T-helper 17 cell (primary cell): ENCODE measurements at regions not wholly inside any gene's neighbourhood (a gene's known extent, or its start where the extent isn't known, plus 50 kb on each side); places are given as distances from the start of the nearest gene placed in this dataset.

Source experiments
- ATAC-seq: fragments of 150-1000 bp; cut with Tn5 transposase; 2 replicates; pipeline ENCODE4 v1.10.0; 2021; ENCODE audit warnings: mild to moderate bottlenecking, moderate library complexity
- DNase-seq, 3 donors: peaks; one replicate each; pipeline versions ENCODE4 v3.0.0 to v3.0.0-alpha.2; 2020 to 2021
- H3K9me3 ChIP-seq: one replicate; pipeline ENCODE4 v1.7.0; 2013; ENCODE audit warnings: low read length, mild to moderate bottlenecking; ENCODE audit not compliant: control insufficient read depth, poor library complexity, severe bottlenecking
- H3K27ac Mint-ChIP-seq: one replicate; pipeline ENCODE4 v1.8.0; 2022; ENCODE audit warnings: mild to moderate bottlenecking, moderate library complexity, mixed read lengths
- H3K27me3 Mint-ChIP-seq: one replicate; pipeline ENCODE4 v1.8.0; 2022; ENCODE audit warnings: mixed read lengths
- H3K36me3 Mint-ChIP-seq: one replicate; pipeline ENCODE4 v1.8.0; 2022; ENCODE audit warnings: low read depth, mixed read lengths
- H3K4me1 Mint-ChIP-seq: one replicate; pipeline ENCODE4 v1.8.0; 2022; ENCODE audit warnings: mild to moderate bottlenecking, mixed read lengths
- H3K4me3 Mint-ChIP-seq: one replicate; pipeline ENCODE4 v1.8.0; 2022; ENCODE audit warnings: mild to moderate bottlenecking, moderate library complexity, mixed read lengths

GRCh38 chr15:69551391-69552056 is 98.9 kb downstream of the RPLP1 start:
- peaks cover 2% of the 10 kb centered on the region for H3K4me1 Mint-ChIP-seq
- H3K27ac Mint-ChIP-seq: no peak overlapping the region

GRCh38 chr15:69552057-69552815 is 99.6 kb downstream of the RPLP1 start:
- DNase-seq: no peak
- Mint-ChIP-seq H3K27ac (no peak overlapping the region), H3K4me1 (peaks cover 2% of the 10 kb centered on the region), H3K27me3 (peaks cover 24% of the 10 kb centered on the region), H3K4me3 (no peak overlapping the region), H3K36me3 (peaks cover 2% of the 10 kb centered on the region)
- ATAC-seq: no peak
- H3K9me3 ChIP-seq: no peaks in the 10 kb centered on the region

More at GRCh38 chr15:69551391-69552056, 98.9 kb downstream of the RPLP1 start:
- DNase-seq: no peak
- no peak for ATAC-seq
- H3K9me3 ChIP-seq: no peaks in the 10 kb centered on the region
- Mint-ChIP-seq H3K4me3 (no peak overlapping the region), H3K27me3 (peaks cover 24% of the 10 kb centered on the region), H3K36me3 (peaks cover 2% of the 10 kb centered on the region)

DNA sequence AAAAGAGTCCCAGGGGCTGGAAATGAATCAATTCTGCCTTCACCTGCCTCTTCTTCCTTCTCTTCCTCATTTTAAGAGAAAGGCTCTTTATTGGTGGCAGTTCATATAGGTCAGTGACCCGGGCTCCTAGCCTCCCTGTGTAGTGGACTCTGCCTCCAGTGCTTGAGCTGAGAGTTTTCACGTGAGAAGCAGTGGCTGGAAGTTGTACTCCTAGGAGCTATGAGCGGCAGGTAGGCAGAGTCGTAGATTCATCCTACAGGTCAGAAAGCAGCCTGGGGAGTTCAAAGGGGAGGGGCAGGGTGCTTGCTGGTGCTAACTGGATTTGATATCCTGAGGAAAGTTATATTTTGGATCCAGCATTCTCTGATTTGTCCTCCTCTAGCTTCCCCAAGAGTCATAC is 101.1 kb downstream of the RPLP1 start:
- Mint-ChIP-seq H3K27me3 (peaks cover 18% of the 10 kb centered on the region), H3K27ac (no peak overlapping the region)

DNA sequence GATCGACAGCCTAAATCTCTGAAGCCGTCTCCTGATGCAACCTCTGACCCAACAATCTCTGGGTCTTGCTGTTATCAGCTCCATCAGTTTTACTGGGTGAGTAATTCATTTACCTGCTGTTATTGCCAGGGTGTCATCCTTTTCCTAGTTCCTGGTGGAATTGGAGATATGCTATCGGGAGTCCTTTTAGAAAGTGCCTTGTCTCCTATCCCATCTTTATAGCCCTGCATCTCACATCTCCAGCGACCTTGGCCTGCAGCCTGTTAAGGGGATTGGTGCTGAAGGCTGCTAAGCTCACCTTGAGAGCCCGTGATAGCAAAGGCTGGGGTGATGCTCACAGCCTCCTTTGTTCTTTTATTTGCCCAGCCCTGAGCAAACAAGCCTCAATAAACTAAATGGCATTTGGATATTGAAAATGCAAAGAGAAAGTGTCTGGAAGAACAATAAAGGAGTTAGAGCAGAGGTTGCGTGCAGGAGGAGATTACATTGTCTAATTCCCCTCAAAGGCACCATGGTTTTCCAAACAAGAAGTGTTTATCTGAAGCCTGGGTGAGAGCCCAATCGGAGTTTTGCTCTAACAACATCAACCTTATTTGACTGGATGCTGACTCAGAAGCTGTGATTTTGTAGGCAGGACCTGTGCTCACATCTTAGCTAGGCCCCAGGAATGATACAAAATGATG is 101.8 kb downstream of the RPLP1 start:
- H3K4me1 Mint-ChIP-seq: no peaks in the 10 kb centered on the region
- peaks cover 10% of the 10 kb centered on the region for H3K27me3 Mint-ChIP-seq
- H3K27ac Mint-ChIP-seq: no peak overlapping the region
- H3K36me3 Mint-ChIP-seq: no peaks in the 10 kb centered on the region
- H3K9me3 ChIP-seq: no peaks in the 10 kb centered on the region
- DNase-seq: no peak
- no peak for ATAC-seq
- no peak overlapping the region for H3K4me3 Mint-ChIP-seq

More for the DNA sequence above, 101.1 kb downstream of the RPLP1 start:
- Mint-ChIP-seq H3K4me3 (no peak overlapping the region), H3K36me3 (no peaks in the 10 kb centered on the region), H3K4me1 (no peaks in the 10 kb centered on the region)
- no peaks in the 10 kb centered on the region for H3K9me3 ChIP-seq
- no peak for ATAC-seq
- no peak for DNase-seq

GRCh38 chr15:69555080-69555479 is 102.5 kb downstream of the RPLP1 start:
- ATAC-seq: no peak
- no peaks in the 10 kb centered on the region for H3K36me3 Mint-ChIP-seq
- no peaks in the 10 kb centered on the region for H3K4me1 Mint-ChIP-seq

DNA sequence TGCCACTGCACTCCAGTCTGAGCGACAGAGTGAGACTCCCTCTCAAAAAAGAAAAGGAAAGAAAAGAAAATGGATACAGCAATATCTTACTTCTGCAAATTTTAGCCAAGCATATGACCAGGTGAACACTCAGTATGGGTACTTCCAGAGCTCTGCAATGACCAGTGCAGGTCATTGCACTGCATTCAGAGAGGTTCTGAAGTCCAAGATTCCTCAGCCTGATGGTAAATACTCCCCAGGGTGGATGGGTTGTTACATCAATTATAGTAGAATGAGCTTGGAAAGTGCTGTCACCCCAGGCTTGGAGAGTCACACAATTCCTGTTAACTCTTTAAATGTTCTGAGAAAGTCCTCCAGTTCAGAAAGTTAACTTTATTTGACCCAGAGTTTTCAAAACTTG is 103.7 kb downstream of the RPLP1 start:
- DNase-seq (no peak), ATAC-seq (no peak)
- Mint-ChIP-seq H3K27ac (no peak overlapping the region), H3K4me3 (no peak overlapping the region), H3K27me3 (peaks cover 2% of the 10 kb centered on the region), H3K4me1 (no peaks in the 10 kb centered on the region), H3K36me3 (no peaks in the 10 kb centered on the region)
- no peaks in the 10 kb centered on the region for H3K9me3 ChIP-seq

More at GRCh38 chr15:69555080-69555479, 102.5 kb downstream of the RPLP1 start:
- Mint-ChIP-seq H3K27ac (no peak overlapping the region), H3K27me3 (peaks cover 4% of the 10 kb centered on the region), H3K4me3 (no peak overlapping the region)
- H3K9me3 ChIP-seq: no peaks in the 10 kb centered on the region
- DNase-seq: no peak

DNA sequence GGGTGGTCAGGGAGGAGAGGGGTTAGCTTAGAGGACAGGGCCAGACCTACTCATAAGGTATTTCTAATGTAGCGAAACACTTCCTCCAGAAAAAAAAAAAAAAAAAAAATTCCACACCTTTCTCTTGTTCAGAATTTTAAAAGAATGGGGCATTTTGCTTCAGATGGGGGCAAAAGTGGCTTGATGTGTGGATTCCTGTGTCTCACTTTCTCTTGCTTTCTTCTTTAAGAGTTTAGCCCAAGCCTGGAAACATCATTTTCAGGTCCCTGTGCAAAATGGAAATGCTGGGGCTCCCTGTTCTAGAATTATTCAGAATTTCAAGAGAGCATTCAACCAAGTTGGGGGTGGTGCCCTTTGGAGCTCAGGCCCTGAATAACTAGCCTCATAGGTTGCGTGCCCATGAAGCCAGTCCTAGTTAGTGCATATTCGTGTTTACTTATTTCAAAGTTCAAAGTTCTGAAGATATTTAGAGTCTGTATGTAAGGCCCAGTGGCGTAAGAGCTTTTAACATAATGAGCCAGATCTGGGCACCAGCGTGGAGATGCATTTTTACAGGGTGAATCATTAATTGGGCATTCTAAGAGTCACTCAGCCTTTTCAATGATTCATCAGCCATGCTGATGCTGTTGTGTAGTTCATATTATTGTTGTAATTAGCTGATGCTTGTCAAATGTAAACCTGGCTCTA is 104.5 kb downstream of the RPLP1 start:
- H3K36me3 Mint-ChIP-seq: no peaks in the 10 kb centered on the region
- no peaks in the 10 kb centered on the region for H3K9me3 ChIP-seq
- peaks cover 7% of the 10 kb centered on the region for H3K27me3 Mint-ChIP-seq
- no peak overlapping the region for H3K4me3 Mint-ChIP-seq
- DNase-seq: no peak
- no peaks in the 10 kb centered on the region for H3K4me1 Mint-ChIP-seq
- ATAC-seq: no peak
- no peak overlapping the region for H3K27ac Mint-ChIP-seq

DNA sequence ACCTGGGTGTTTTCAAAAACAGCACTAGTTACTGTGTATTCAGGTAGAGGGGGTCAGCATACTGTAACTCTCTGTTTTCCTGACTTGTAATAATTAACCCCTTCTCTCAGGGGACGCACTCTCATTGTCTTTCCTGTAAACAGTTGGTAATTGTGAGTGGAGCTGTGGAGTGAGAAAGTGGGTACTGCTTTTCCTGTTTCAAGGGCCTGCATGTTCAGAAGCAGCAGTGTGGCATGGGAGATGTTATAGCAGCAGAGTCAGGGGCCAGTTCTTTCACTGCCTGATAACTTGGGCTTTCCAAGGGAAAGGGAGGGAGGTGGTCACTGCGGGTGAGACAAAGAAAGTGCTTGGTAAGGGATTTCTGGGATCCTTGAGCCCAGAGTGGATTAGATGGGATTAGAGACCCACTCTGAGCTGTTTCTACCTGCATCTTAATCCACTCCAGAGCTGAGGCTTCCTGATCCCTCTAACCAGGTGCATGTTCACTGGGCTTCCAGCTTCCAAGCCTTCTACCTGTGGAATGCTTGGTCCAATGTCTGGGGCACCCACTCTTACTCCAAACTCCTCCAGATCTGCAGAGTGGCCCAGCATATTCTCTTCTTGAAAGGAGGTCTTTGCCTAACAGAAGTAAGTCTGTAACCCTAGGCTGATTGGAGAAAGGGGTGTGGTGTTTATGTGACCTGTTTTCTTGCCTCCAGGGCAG is 105.2 kb downstream of the RPLP1 start:
- Mint-ChIP-seq H3K27me3 (peaks cover 10% of the 10 kb centered on the region), H3K4me3 (no peak overlapping the region), H3K27ac (no peak overlapping the region), H3K36me3 (no peaks in the 10 kb centered on the region), H3K4me1 (no peaks in the 10 kb centered on the region)
- ATAC-seq (no peak), DNase-seq (no peak)
- H3K9me3 ChIP-seq: no peaks in the 10 kb centered on the region

- ATAC-seq (no peak), DNase-seq (no peak)
- Mint-ChIP-seq H3K4me3 (no peak overlapping the region), H3K36me3 (no peaks in the 10 kb centered on the region), H3K27me3 (peaks cover 18% of the 10 kb centered on the region), H3K4me1 (no peaks in the 10 kb centered on the region), H3K27ac (no peak overlapping the region)
- no peaks in the 10 kb centered on the region for H3K9me3 ChIP-seq
Measured at GRCh38 chr15:69559440-69560190, 107.0 kb downstream of the RPLP1 start.

DNA sequence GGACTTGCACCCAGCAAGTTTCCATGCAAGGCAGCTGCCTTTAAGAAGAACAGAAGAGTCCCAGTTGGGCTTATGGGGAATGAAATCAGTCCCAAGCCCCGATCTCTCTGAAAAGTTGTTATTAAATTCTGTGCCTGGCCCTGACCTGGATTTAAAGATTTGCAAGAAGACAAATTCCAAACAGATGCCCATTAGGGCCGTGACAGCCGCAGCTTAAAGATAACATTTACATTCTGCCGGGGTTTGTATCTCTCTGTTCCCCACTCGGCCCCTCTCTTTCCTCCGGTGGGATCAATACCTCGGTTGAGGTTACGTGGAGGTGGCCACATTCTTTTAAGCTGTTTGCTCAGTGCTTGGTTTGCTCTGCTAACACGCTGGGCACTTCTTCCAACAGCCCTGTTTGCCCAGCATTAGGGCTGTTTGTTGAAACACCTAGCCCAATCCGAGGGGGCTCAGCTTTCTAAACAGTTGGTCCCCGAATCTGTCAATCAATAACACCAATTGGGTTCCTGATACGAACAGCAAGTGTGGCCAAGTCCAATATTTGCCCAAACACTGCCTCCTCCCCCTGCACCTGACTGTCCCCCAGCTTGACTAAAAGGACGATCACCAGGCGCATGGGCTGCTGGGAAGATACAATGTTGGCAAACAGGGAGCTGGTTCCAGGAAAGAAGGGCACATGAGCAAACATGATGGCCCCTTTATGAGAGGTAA is 108.6 kb downstream of the RPLP1 start:
- Mint-ChIP-seq H3K4me3 (no peak overlapping the region), H3K4me1 (no peaks in the 10 kb centered on the region), H3K27ac (no peak overlapping the region), H3K27me3 (peaks cover 18% of the 10 kb centered on the region), H3K36me3 (no peaks in the 10 kb centered on the region)
- H3K9me3 ChIP-seq: no peaks in the 10 kb centered on the region
- DNase-seq: no peak
- no peak for ATAC-seq

GRCh38 chr15:69562116-69562515 is 109.5 kb downstream of the RPLP1 start:
- no peaks in the 10 kb centered on the region for H3K36me3 Mint-ChIP-seq
- DNase-seq (no peak), ATAC-seq (no peak)
- no peaks in the 10 kb centered on the region for H3K9me3 ChIP-seq
- H3K27ac Mint-ChIP-seq: no peak overlapping the region
- H3K4me3 Mint-ChIP-seq: no peak overlapping the region
- no peaks in the 10 kb centered on the region for H3K4me1 Mint-ChIP-seq
- peaks cover 18% of the 10 kb centered on the region for H3K27me3 Mint-ChIP-seq

DNA sequence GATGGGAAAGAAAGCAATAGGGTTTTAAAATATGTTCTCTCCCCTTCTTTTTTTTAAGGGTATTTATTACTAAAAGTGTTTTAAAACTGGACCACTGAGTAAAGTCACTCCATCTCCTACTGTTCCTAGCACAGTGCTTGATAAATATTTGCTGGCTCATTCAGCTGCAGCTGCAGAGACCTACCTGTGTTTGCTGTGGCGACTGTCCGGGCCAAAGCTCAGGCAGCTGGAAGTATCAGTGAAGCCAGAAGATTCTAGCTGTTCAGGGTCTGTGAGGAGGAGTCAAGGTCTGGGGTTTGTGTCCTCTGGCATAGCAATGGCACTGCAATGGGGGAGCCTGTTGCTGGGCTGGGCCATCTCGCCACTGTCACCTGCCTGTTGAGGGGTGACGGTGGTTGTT is 109.9 kb downstream of the RPLP1 start:
- no peaks in the 10 kb centered on the region for H3K9me3 ChIP-seq
- Mint-ChIP-seq H3K27ac (no peak overlapping the region), H3K4me3 (no peak overlapping the region), H3K4me1 (no peaks in the 10 kb centered on the region), H3K36me3 (no peaks in the 10 kb centered on the region), H3K27me3 (peaks cover 18% of the 10 kb centered on the region)
- DNase-seq: no peak
- ATAC-seq: no peak
